MM.1S (cell line): ENCODE measurements at regions not wholly inside any gene's neighbourhood (a gene's known extent, or its start where the extent isn't known, plus 50 kb on each side); places are given as distances from the start of the nearest gene placed in this dataset.

Experiments
- DNase-seq: peaks from one replicate; pipeline ENCODE4 v3.0.0-alpha.2; 2015
- H2AFZ ChIP-seq: fragments of 300-600 bp; sonication (generic); 2 replicates; pipeline ENCODE4 v1.6.0; 2016; ENCODE audit warnings: antibody characterized with exemption, low read length
- H3F3A ChIP-seq: fragments of 300-600 bp; sonication (generic); 2 replicates; pipeline ENCODE4 v1.6.1; 2016; ENCODE audit warnings: mild to moderate bottlenecking, antibody characterized with exemption, low read length, moderate library complexity, mixed read lengths; ENCODE audit not compliant: insufficient read depth
- H3K27ac ChIP-seq: fragments of 300-600 bp; sonication (generic); 2 replicates; pipeline ENCODE4 v1.5.1; 2016; ENCODE audit warnings: mild to moderate bottlenecking, low read length
- H3K27me3 ChIP-seq: fragments of 300-600 bp; sonication (generic); replicated peaks from 2 replicates; pipeline ENCODE4 v1.6.0; 2016; ENCODE audit warnings: low read length; ENCODE audit not compliant: insufficient read depth
- H3K36me3 ChIP-seq: fragments of 300-600 bp; sonication (generic); replicated peaks from 2 replicates; pipeline ENCODE4 v1.6.1; 2016; ENCODE audit warnings: mild to moderate bottlenecking, low read length, mixed read lengths; ENCODE audit not compliant: insufficient read depth
- H3K4me1 ChIP-seq: fragments of 300-600 bp; sonication (generic); 2 replicates; pipeline ENCODE4 v1.6.1; 2016; ENCODE audit warnings: low read length, mixed read lengths
- H3K4me2 ChIP-seq: fragments of 300-600 bp; sonication (generic); 2 replicates; pipeline ENCODE4 v1.6.0; 2016; ENCODE audit warnings: low read depth, low read length
- H3K4me3 ChIP-seq: fragments of 300-600 bp; sonication (generic); 2 replicates; pipeline ENCODE4 v1.5.1; 2016; ENCODE audit warnings: low read length, mixed read lengths
- H3K79me2 ChIP-seq: fragments of 300-600 bp; sonication (generic); 2 replicates; pipeline ENCODE4 v1.6.1; 2016; ENCODE audit warnings: mixed run types, low read length, mixed read lengths
- H3K9ac ChIP-seq: fragments of 300-600 bp; sonication (generic); 2 replicates; pipeline ENCODE4 v1.6.1; 2016; ENCODE audit warnings: low read length, mixed read lengths
- H3K9me2 ChIP-seq: fragments of 300-600 bp; sonication (generic); replicated peaks from 2 replicates; pipeline ENCODE4 v1.6.1; 2016; ENCODE audit warnings: mild to moderate bottlenecking, low read length, mixed read lengths; ENCODE audit not compliant: insufficient read depth
- H3K9me3 ChIP-seq: fragments of 300-600 bp; sonication (generic); replicated peaks from 2 replicates; pipeline ENCODE4 v1.6.1; 2016; ENCODE audit warnings: mild to moderate bottlenecking, low read length, mixed read lengths; ENCODE audit not compliant: insufficient read depth
- H4K20me1 ChIP-seq: fragments of 300-600 bp; sonication (generic); 2 replicates; pipeline ENCODE4 v1.6.1; 2016; ENCODE audit warnings: mild to moderate bottlenecking, low read length, moderate library complexity, mixed read lengths; ENCODE audit not compliant: insufficient read depth
- CTCF ChIP-seq: fragments of 300-600 bp; sonication (generic); IDR thresholded peaks from 2 replicates; pipeline ENCODE4 v1.5.1; 2016; ENCODE audit warnings: antibody characterized with exemption, low read length, mixed read lengths
- EZH2 ChIP-seq: fragments of 300-600 bp; sonication (generic); optimal IDR thresholded peaks from 2 replicates; pipeline ENCODE3; 2017; ENCODE audit warnings: low read depth, mild to moderate bottlenecking, antibody characterized with exemption, low read length, mixed read lengths
- EZH2phosphoT487 ChIP-seq: fragments of 300-600 bp; sonication (generic); IDR thresholded peaks from 2 replicates; pipeline ENCODE4 v1.6.1; 2018; ENCODE audit warnings: antibody characterized with exemption, low read length

- no peaks in the 10 kb centered on the region for H3K27me3 ChIP-seq
- H3K4me3 ChIP-seq, result no peak overlapping the region
- no peaks in the 10 kb centered on the region for H3K79me2 ChIP-seq
- H2AFZ ChIP-seq, result no peak overlapping the region
- H4K20me1 ChIP-seq, result no peaks in the 10 kb centered on the region
- no peaks in the 10 kb centered on the region for H3K9me3 ChIP-seq
- TF ChIP-seq EZH2, result no peak
- TF ChIP-seq EZH2phosphoT487, result no peak
- TF ChIP-seq CTCF, result no peak
- no peaks in the 10 kb centered on the region for H3F3A ChIP-seq
- H3K4me1 ChIP-seq, result no peaks in the 10 kb centered on the region
- no peak overlapping the region for H3K27ac ChIP-seq
- DNase-seq, result no peak
- no peaks in the 10 kb centered on the region for H3K36me3 ChIP-seq
- H3K4me2 ChIP-seq, result no peak overlapping the region
- H3K9me2 ChIP-seq, result no peaks in the 10 kb centered on the region
- H3K9ac ChIP-seq, result no peak overlapping the region
These were observed 123.9 kb upstream of the ACKR3 start for GRCh38 chr2:236445678-236446077.

- Histone ChIP-seq H3K4me3 (no peak overlapping the region), H3K9me3 (no peaks in the 10 kb centered on the region), H3F3A (no peaks in the 10 kb centered on the region), H3K4me1 (no peaks in the 10 kb centered on the region), H3K27me3 (no peaks in the 10 kb centered on the region), H3K79me2 (no peaks in the 10 kb centered on the region), H3K9me2 (no peaks in the 10 kb centered on the region), H3K27ac (no peak overlapping the region), H3K36me3 (no peaks in the 10 kb centered on the region), H3K9ac (no peak overlapping the region), H2AFZ (no peak overlapping the region), H3K4me2 (no peak overlapping the region), H4K20me1 (no peaks in the 10 kb centered on the region)
- DNase-seq, result no peak
- TF ChIP-seq EZH2phosphoT487 (no peak), CTCF (no peak), EZH2 (no peak)
These were observed 123.1 kb upstream of the ACKR3 start for GRCh38 chr2:236446521-236446920.

- Histone ChIP-seq H3K9me3 (no peaks in the 10 kb centered on the region), H3K79me2 (no peaks in the 10 kb centered on the region), H2AFZ (no peak overlapping the region), H3K9ac (no peak overlapping the region), H3F3A (no peaks in the 10 kb centered on the region), H4K20me1 (no peaks in the 10 kb centered on the region), H3K4me3 (no peak overlapping the region), H3K4me1 (no peaks in the 10 kb centered on the region), H3K36me3 (no peaks in the 10 kb centered on the region), H3K4me2 (no peak overlapping the region), H3K27me3 (no peaks in the 10 kb centered on the region), H3K27ac (no peak overlapping the region), H3K9me2 (no peaks in the 10 kb centered on the region)
- DNase-seq, result no peak
- TF ChIP-seq EZH2phosphoT487, result no peak
- TF ChIP-seq CTCF, result no peak
- TF ChIP-seq EZH2, result no peak
These were observed 120.4 kb upstream of the ACKR3 start for GRCh38 chr2:236449167-236449761.
